ENCODE measurements at regions not wholly inside any gene's neighbourhood (a gene's known extent, or its start where the extent isn't known, plus 50 kb on each side); places are given as distances from the start of the nearest gene placed in this dataset.
A peak's percentile ranks its signal among the peaks of the same experiment; 100 is the strongest.

DNA sequence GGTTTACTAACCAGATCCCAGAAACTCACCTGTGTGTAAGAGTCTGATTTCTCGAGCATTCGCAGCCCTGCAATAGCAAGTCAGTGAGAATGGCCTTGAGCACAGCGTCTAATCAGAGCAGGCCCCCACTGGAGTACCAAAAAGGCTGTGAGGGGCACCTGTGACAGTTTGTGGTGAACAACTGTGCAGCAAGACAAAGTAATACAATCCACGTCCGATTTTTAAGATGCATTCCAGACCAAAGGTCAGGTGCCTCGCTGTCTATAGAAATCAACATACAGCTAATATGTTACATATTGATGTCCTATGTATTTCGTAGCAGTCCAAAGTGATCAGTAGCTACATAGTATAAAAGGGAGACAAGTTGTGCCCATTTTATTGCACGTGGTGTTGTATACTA, 55.7 kb upstream of the BOD1 start (continued):
- TF ChIP-seq STAT6 (CRISPR knock-in tag; conservative IDR thresholded peaks at IDR 0.05; ENCODE audit: low read depth) = no peak
- no peak for TF ChIP-seq CREB1 (CRISPR knock-in tag; IDR thresholded peaks at IDR 0.05)

DNA sequence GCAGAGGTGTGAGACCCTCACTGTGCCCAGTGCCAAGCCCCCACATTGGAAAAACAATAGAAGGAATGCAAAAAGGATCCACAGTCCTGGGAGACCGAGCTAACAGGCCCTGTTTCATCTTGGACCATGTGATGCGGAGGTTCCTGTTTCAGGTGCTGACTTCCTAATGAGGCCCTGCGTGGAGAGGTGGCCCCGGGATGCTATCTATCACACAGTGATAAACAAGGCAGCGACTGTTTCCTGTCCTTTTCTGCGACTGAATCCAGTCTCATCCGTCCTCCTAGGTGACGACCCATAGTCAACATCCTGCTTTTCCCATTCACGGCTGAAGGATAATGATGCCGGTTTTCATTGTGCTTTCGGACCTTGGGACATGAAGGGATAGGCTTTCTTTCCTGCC, 56.4 kb upstream of the BOD1 start:
- POLR2A ChIA-PET = no interaction called here
- Mint-ChIP-seq H3K36me3 (peaks cover 63% of the 10 kb centered on the region), H3K27me3 (ENCODE audit: low read depth) (peaks cover 26% of the 10 kb centered on the region), H3K4me1 (peaks cover 65% of the 10 kb centered on the region), H3K4me3 (no peak overlapping the region), H3K9me3 (peaks cover 51% of the 10 kb centered on the region), H3K27ac (no peak overlapping the region)
- CTCF ChIA-PET = interaction anchor here (1.2 to 1.5 kb wide), 3 partner anchors 18 to 300 kb away, joined by 4 to 6 read pairs (median 5); no protein-coding TSS in a partner anchor
- TF ChIP-seq FOXJ3 (CRISPR knock-in tag; IDR thresholded peaks at IDR 0.05; ENCODE audit: borderline replicate concordance) (no peak), ZNF317 (CRISPR knock-in tag; IDR thresholded peaks at IDR 0.05; ENCODE audit: borderline replicate concordance, low read depth) (no peak), USF1 (CRISPR knock-in tag; IDR thresholded peaks at IDR 0.05) (peak; percentile 13; the same call in 1 of the 2 replicates), ZMAT4 (CRISPR knock-in tag; IDR thresholded peaks at IDR 0.05) (no peak), MYBL2 (CRISPR knock-in tag; IDR thresholded peaks at IDR 0.05) (no peak), EMX1 (CRISPR knock-in tag; IDR thresholded peaks at IDR 0.05) (no peak)
- TF ChIP-seq, protein P1, sequence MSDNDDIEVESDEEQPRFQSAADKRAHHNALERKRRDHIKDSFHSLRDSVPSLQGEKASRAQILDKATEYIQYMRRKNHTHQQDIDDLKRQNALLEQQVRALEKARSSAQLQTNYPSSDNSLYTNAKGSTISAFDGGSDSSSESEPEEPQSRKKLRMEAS (CRISPR knock-in tag; IDR thresholded peaks at IDR 0.05) = peak; percentile 33; the same call in 1 of the 2 replicates
- TF ChIP-seq, protein P2, sequence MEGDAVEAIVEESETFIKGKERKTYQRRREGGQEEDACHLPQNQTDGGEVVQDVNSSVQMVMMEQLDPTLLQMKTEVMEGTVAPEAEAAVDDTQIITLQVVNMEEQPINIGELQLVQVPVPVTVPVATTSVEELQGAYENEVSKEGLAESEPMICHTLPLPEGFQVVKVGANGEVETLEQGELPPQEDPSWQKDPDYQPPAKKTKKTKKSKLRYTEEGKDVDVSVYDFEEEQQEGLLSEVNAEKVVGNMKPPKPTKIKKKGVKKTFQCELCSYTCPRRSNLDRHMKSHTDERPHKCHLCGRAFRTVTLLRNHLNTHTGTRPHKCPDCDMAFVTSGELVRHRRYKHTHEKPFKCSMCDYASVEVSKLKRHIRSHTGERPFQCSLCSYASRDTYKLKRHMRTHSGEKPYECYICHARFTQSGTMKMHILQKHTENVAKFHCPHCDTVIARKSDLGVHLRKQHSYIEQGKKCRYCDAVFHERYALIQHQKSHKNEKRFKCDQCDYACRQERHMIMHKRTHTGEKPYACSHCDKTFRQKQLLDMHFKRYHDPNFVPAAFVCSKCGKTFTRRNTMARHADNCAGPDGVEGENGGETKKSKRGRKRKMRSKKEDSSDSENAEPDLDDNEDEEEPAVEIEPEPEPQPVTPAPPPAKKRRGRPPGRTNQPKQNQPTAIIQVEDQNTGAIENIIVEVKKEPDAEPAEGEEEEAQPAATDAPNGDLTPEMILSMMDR (IDR thresholded peaks at IDR 0.05) = no peak
- no peak for ATAC-seq
- DNase-seq (ENCODE audit: low spot score) = no peak

DNA sequence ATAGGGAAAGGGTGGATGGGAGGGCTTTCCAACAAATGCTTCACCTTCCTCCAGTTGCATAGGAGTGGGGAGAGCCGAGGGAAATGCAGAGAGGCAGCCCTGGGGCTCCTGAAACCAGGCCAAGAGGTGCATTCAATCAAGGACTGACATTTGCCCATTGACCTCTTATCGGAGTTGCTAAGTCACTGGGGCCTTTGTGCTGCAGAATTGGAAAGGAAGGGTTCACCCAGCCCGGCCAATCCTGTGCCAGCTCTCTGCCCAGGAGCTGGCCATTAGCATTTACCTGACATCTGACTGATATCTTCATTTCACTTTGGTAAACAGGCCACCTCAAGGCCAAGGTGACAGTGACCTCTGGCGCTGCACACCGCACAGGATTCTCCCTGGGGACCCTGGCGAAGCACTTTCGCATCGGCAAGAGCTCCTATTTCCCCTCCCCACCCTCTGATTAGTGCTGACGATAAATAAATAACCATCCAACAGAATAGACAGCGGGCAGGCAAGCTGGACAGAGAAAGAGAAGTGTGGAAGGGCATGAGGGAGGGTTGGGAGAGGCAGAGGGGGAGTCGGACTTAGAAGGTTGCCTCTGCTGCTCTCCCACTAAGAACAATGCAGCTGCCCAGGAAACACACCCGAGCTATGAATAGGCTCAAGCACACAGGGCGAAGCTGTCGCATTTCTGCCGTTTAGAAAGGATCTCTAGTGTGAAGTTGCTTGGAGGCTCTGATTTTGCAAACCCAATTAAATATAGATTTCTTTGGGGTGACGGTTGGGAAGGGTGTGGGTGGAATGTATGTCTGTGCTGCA, 57.0 kb upstream of the BOD1 start:
- DNase-seq (ENCODE audit: low spot score) = no peak
- Mint-ChIP-seq H3K4me1 (peaks cover 61% of the 10 kb centered on the region), H3K27ac (no peak overlapping the region), H3K9me3 (peaks cover 45% of the 10 kb centered on the region), H3K27me3 (ENCODE audit: low read depth) (peaks cover 26% of the 10 kb centered on the region), H3K36me3 (peaks cover 57% of the 10 kb centered on the region), H3K4me3 (no peak overlapping the region)
- POLR2A ChIA-PET = no interaction called here
- CTCF ChIA-PET = interaction anchor here (0.9 to 1.5 kb wide), 4 partner anchors 17 to 300 kb away, joined by 4 to 6 read pairs (median 4); no protein-coding TSS in a partner anchor
- peak; percentile 15; the same call in 1 of the 2 replicates for ATAC-seq
- TF ChIP-seq ETV6 (CRISPR knock-in tag; IDR thresholded peaks at IDR 0.05) (0 out of 2 replicates have a peak, but pooled peaks have one; percentile 13), ZNF138 (CRISPR knock-in tag; conservative IDR thresholded peaks at IDR 0.05) (no peak)

Measured in WTC11 (cell line).